Heart left ventricle (tissue), 16 donors: ENCODE measurements at regions not wholly inside any gene's neighbourhood (a gene's known extent, or its start where the extent isn't known, plus 50 kb on each side); places are given as distances from the start of the nearest gene placed in this dataset.
"Not testable (repeated sequence)": the region's sequence is repeated elsewhere in the genome, so short reads cannot be mapped to it uniquely, and the experiment has no call there.

ENCODE experiments used
- ATAC-seq, 4 donors: fragments of 200-7000 bp; cut with Tn5 transposase; one replicate each; pipeline ENCODE4 v1.9.1; 2020 to 2022; ENCODE audit warnings: moderate library complexity in 4 of 4, mild to moderate bottlenecking in 3 of 4, moderate number of reproducible peaks in 1 of 4
- DNase-seq, 5 donors: peaks; one replicate each; pipeline ENCODE4 v3.0.0-alpha.2; 2020
- H3K27ac ChIP-seq, 12 donors: fragments of 200-600 bp; sonication (generic) in 4 of 12; one replicate each; pipeline versions ENCODE4 v1.5.0 to v1.8.0; 2016 to 2022; ENCODE audit warnings: mild to moderate bottlenecking in 2 of 12
- H3K27me3 ChIP-seq, 9 donors: fragments of 200-600 bp; sonication (generic) in 2 of 9; one replicate each; pipeline versions ENCODE4 v1.5.1 to v1.8.0; 2016 to 2022; ENCODE audit warnings: mild to moderate bottlenecking in 3 of 9
- H3K36me3 ChIP-seq, 9 donors: fragments of 200-600 bp; sonication (generic) in 2 of 9; one replicate each; pipeline versions ENCODE4 v1.5.0 to v1.8.0; 2018 to 2022; ENCODE audit warnings: mild to moderate bottlenecking in 2 of 9
- H3K4me1 ChIP-seq, 12 donors: fragments of 200-600 bp; sonication (generic) in 4 of 12; one replicate each; pipeline versions ENCODE4 v1.5.0 to v1.8.0; 2016 to 2022; ENCODE audit warnings: mild to moderate bottlenecking in 3 of 12
- H3K4me3 ChIP-seq, 12 donors: fragments of 200-600 bp; sonication (generic) in 4 of 12; one replicate each; pipeline versions ENCODE4 v1.5.0 to v1.8.0; 2017 to 2022; ENCODE audit warnings: mild to moderate bottlenecking in 9 of 12, moderate library complexity in 4 of 12
- H3K9me3 ChIP-seq, 12 donors: fragments of 200-600 bp; sonication (generic) in 4 of 12; one replicate each; pipeline versions ENCODE4 v1.5.0 to v1.8.0; 2016 to 2022; ENCODE audit warnings: mild to moderate bottlenecking in 1 of 12
- CTCF ChIP-seq, 12 donors: fragments of 200-600 bp; sonication (generic) in 4 of 12; IDR thresholded peaks; one replicate each; pipeline versions ENCODE4 v1.5.0 to v1.8.0; 2018 to 2022; ENCODE audit warnings: antibody characterized with exemption in 12 of 12, mild to moderate bottlenecking in 5 of 12
- POLR2A ChIP-seq, 2 donors: fragments of 450-650 bp; IDR thresholded peaks; one replicate each; pipeline ENCODE4 v1.6.1; 2017; ENCODE audit warnings: antibody characterized with exemption in 2 of 2, mild to moderate bottlenecking in 2 of 2, moderate library complexity in 2 of 2
- WGBS, 4 donors: extraction: QIAGEN DNeasy Blood & Tissue Kit in 2 of 4; methylation state at CpG; one replicate each; pipeline versions ENCODE4 v1.1.5 to v1.1.7; 2013 to 2018; 5-methylcytosine and 5-hydroxymethylcytosine counted together
- intact Hi-C, 10 donors: fragments of 100-400 bp; cut with DNase I; formaldehyde crosslinking; loops; one replicate each; pipeline versions ENCODE4 v1.11.1 to v1.14.2; 2022
- donor health status: ischemic (EF 13 %, LVEDD 7.1; RV severe dilation, severe dysfunction).
- donor health status: healthy with polysubstance abuse.
- donor health status: DM: no; HTN: yes; CAD: no.
- donor health status: DM: no; HTN: no; CAD: no.
- donor health status: ischemic (EF 25% LVEDD 6.9; RV normal size, moderate dysfunction).
- donor health status: ischemic (EF 25% LVEDD 5.7; RV mildly dilated, moderate dysfunction).
- donor health status: healthy.
- donor health status: DM: yes; HTN: yes; CAD: no.
- donor health status: ischemic (EF 35%, LVEDD 5.7; RV mildly dilated, moderate dysfunction).
- donor health status: nonischemic (EF 11% LVEDD 7.7; RV severe dilation, severe dysfunction).
- donor health status: DM: yes; HTN: yes; CAD: no.
- donor health status: PGD.
- donor health status: ischemic (EF 29% LVEDD 5.4; RV normal size, mild dysfunction).
- donor health status: nonischemic (EF 23%, LVEDD 6.1; RV moderate dilation, normal function).

GRCh38 chr5:93682471-93683404 is 58.7 kb downstream of the POU5F2 start:
- peaks cover 0 to 11% (median 4%) of the 10 kb centered on the region in 12 donors for H3K9me3 ChIP-seq
- ATAC-seq, H3K27ac ChIP-seq, H3K36me3 ChIP-seq, H3K4me1 ChIP-seq, intact Hi-C loops, H3K4me3 ChIP-seq, H3K27me3 ChIP-seq, DNase-seq: not testable (repeated sequence)
- WGBS, 4 donors = 72 to 76% (median 75%) methylated on average over 8 of the region's 8 CpGs

DNA sequence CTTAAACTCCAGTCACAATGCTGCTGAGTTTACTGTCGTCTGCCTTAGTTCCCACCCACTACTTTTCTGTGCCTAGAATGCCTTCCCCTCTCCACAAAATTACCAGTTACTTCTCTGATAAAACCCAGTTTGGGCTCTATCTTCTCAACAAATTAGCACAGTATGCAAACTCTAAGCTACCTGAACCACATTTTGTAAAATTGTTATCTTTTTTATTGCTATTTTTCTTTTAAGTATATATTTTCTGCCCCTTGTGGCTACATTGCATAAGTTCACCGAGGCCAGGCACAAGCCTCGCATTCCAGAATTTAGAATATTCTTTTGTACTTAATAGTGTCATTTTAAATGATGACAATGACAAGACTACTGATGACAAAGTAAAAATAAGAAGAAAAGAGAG is 60.0 kb downstream of the POU5F2 start:
- ATAC-seq (no peak), DNase-seq (no peak)
- TF ChIP-seq POLR2A (IDR thresholded peaks at IDR 0.05) (no peak), CTCF (IDR thresholded peaks at IDR 0.05) (peak in 1 of 12 donors; percentile 24)
- H3K27ac ChIP-seq = no peak overlapping the region
- WGBS, 4 donors = 80 to 87% (median 85%) methylated on average over 3 of the region's 3 CpGs
- H3K27me3 ChIP-seq = no peaks in the 10 kb centered on the region
- no peak overlapping the region for H3K4me3 ChIP-seq
- peaks cover 0 to 12% (median 4%) of the 10 kb centered on the region in 12 donors for H3K4me1 ChIP-seq
- H3K36me3 ChIP-seq = no peaks in the 10 kb centered on the region
- intact Hi-C loops = no loop called here
- H3K9me3 ChIP-seq = peaks cover 0 to 6% (median 0%) of the 10 kb centered on the region in 12 donors

DNA sequence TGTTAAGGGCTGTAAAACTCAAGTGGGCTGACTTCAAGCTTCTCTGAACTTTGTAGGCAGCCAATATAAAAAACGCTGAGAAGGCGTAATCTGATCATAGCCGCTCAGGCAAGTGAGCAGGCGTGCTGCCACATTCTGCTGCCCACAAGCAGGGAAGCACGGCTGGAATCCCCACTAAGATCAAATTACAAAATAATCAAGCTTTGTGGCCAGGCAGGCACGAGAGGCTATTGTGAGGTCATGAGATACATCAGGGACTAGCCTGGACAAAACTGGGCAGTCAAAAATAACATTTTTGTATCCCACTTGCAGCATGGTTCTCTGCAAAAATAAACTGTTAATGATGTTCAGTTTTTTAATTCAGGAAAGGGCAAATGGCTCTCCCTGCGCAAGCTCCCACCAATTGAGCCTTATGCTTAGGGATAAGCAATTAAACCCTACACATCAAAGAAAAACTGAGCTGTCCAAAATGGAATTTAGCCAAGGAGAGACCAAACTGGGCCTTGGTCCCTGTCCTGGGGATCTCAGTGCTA is 64.0 kb downstream of the POU5F2 start:
- H3K4me3 ChIP-seq = no peak overlapping the region
- no peak for TF ChIP-seq CTCF (IDR thresholded peaks at IDR 0.05)
- no peak for TF ChIP-seq POLR2A (IDR thresholded peaks at IDR 0.05)
- H3K27ac ChIP-seq = no peak overlapping the region
- ATAC-seq (peak; percentile 45 to 86 (median 74)), DNase-seq (peak; percentile 19 to 61 (median 30))
- intact Hi-C loops = no loop called here
- no peaks in the 10 kb centered on the region for H3K27me3 ChIP-seq
- 33 to 43% (median 38%) methylated on average over 7 of the region's 7 CpGs for WGBS, 4 donors
- H3K4me1 ChIP-seq = peaks cover 0 to 34% (median 6%) of the 10 kb centered on the region in 12 donors
- H3K36me3 ChIP-seq = no peaks in the 10 kb centered on the region
- H3K9me3 ChIP-seq = peaks cover 0 to 6% (median 0%) of the 10 kb centered on the region in 12 donors

DNA sequence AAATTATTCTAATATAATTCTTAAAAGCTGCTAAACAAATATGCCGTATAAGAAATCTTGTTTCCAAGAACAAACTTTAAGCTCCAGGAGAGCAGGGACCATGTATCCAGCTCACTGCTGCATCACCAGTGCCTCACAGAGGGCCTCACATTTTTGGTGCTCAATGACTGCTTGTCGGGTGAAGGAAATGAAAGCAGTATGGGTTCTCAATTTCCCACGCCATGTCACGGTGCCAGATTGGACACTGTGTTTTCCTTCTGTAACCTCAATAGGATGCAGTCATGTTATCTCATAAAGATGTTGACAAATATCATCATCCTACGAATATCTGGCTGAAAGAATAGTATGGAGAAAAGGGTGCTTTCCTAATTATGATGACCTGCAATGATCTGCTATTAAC is 64.7 kb downstream of the POU5F2 start:
- DNase-seq (no peak), ATAC-seq (no peak)
- no peak for TF ChIP-seq CTCF (IDR thresholded peaks at IDR 0.05)
- no peak for TF ChIP-seq POLR2A (IDR thresholded peaks at IDR 0.05)
- intact Hi-C loops = no loop called here
- Histone ChIP-seq H3K27ac (no peak overlapping the region), H3K4me3 (no peak overlapping the region), H3K4me1 (peaks cover 0 to 34% (median 6%) of the 10 kb centered on the region in 12 donors), H3K27me3 (no peaks in the 10 kb centered on the region), H3K9me3 (peaks cover 0 to 6% (median 0%) of the 10 kb centered on the region in 12 donors), H3K36me3 (no peaks in the 10 kb centered on the region)
- 71 to 75% (median 75%) methylated on average over 5 of the region's 5 CpGs for WGBS, 4 donors
